Astrocyte (in vitro differentiated cells and primary cell): ENCODE measurements at regions not wholly inside any gene's neighbourhood (a gene's known extent, or its start where the extent isn't known, plus 50 kb on each side); places are given as distances from the start of the nearest gene placed in this dataset.

Source experiments
- DNase-seq: peaks from one replicate; pipeline ENCODE4 v3.0.0-alpha.2; 2010; ENCODE audit warnings: low read depth
- FAIRE-seq: peaks from 2 replicates; lab custom pipeline; 2011; peaks lifted over from hg19 to GRCh38; lab: Jason Lieb, UNC
- H2AFZ ChIP-seq: 2 replicates; pipeline ENCODE4 v1.6.0; 2012; ENCODE audit warnings: low read depth, low read length, inconsistent platforms
- H3K27ac ChIP-seq: 2 replicates; pipeline ENCODE4 v1.5.1; 2011; ENCODE audit warnings: low read depth, low read length, inconsistent platforms
- H3K27me3 ChIP-seq: 2 replicates; pipeline ENCODE4 v1.6.0; 2011; ENCODE audit warnings: low read length, inconsistent platforms; ENCODE audit not compliant: insufficient read depth
- H3K36me3 ChIP-seq: 2 replicates; pipeline ENCODE4 v1.5.1; 2011; ENCODE audit warnings: low read length, inconsistent platforms; ENCODE audit not compliant: insufficient read depth
- H3K4me1 ChIP-seq: 2 replicates; pipeline ENCODE4 v1.5.1; 2011; ENCODE audit warnings: low read length, inconsistent platforms; ENCODE audit not compliant: insufficient read depth
- H3K4me2 ChIP-seq: 2 replicates; pipeline ENCODE4 v1.6.0; 2012; ENCODE audit warnings: low read length, inconsistent platforms
- H3K4me3 ChIP-seq: 2 replicates; pipeline ENCODE4 v1.5.1; 2011; ENCODE audit warnings: low read depth, mild to moderate bottlenecking, low read length, inconsistent platforms; ENCODE audit not compliant: insufficient read depth
- H3K79me2 ChIP-seq: 2 replicates; pipeline ENCODE4 v1.6.0; 2012; ENCODE audit warnings: mild to moderate bottlenecking, low read length, inconsistent platforms; ENCODE audit not compliant: insufficient read depth
- H3K9ac ChIP-seq: 2 replicates; pipeline ENCODE4 v1.6.0; 2012; ENCODE audit warnings: mild to moderate bottlenecking, low read length, inconsistent platforms
- H3K9me3 ChIP-seq: 2 replicates; pipeline ENCODE4 v1.5.1; 2012; ENCODE audit warnings: low read depth, mild to moderate bottlenecking, low read length, inconsistent platforms; ENCODE audit not compliant: insufficient read depth
- H4K20me1 ChIP-seq: 2 replicates; pipeline ENCODE4 v1.6.0; 2012; ENCODE audit warnings: low read length, inconsistent platforms; ENCODE audit not compliant: insufficient read depth
- H3K27ac Mint-ChIP-seq: one replicate; pipeline ENCODE4 v1.8.0; 2021; ENCODE audit warnings: mild to moderate bottlenecking, mixed read lengths; ENCODE audit not compliant: unreplicated experiment
- H3K27me3 Mint-ChIP-seq: one replicate; pipeline ENCODE4 v1.8.0; 2021; ENCODE audit warnings: low read depth, mixed read lengths; ENCODE audit not compliant: unreplicated experiment
- H3K36me3 Mint-ChIP-seq: one replicate; pipeline ENCODE4 v1.8.0; 2021; ENCODE audit warnings: low read depth, mixed read lengths; ENCODE audit not compliant: unreplicated experiment
- H3K4me1 Mint-ChIP-seq: one replicate; pipeline ENCODE4 v1.8.0; 2021; ENCODE audit warnings: low read depth, mixed read lengths; ENCODE audit not compliant: unreplicated experiment
- H3K4me3 Mint-ChIP-seq: one replicate; pipeline ENCODE4 v1.8.0; 2021; ENCODE audit warnings: mild to moderate bottlenecking, moderate library complexity, mixed read lengths; ENCODE audit not compliant: unreplicated experiment
- H3K9me3 Mint-ChIP-seq: one replicate; pipeline ENCODE4 v1.8.0; 2021; ENCODE audit warnings: mild to moderate bottlenecking, mixed read lengths; ENCODE audit not compliant: unreplicated experiment
- CTCF ChIP-seq: IDR thresholded peaks from 2 replicates; pipeline ENCODE4 v1.5.1; 2011; ENCODE audit warnings: low read depth, mild to moderate bottlenecking, inconsistent platforms, low read length, moderate library complexity; ENCODE audit not compliant: insufficient read depth
- EZH2 ChIP-seq: IDR thresholded peaks from 2 replicates; pipeline ENCODE4 v1.6.1; 2012; ENCODE audit warnings: mild to moderate bottlenecking, low read length, inconsistent platforms; ENCODE audit not compliant: insufficient read depth

- peak; percentile 84 for FAIRE-seq
- H3K36me3 Mint-ChIP-seq, result no peaks in the 10 kb centered on the region
Observed at GRCh38 chrX:124194901-124195300, 137.6 kb upstream of the TEX13D start.

GRCh38 chrX:124203311-124203710 is 129.1 kb upstream of the TEX13D start:
- no peaks in the 10 kb centered on the region for H3K9me3 Mint-ChIP-seq
- peak; percentile 50 for FAIRE-seq

More at GRCh38 chrX:124194901-124195300, 137.6 kb upstream of the TEX13D start:
- Histone ChIP-seq H3K4me1 (no peaks in the 10 kb centered on the region), H3K9me3 (no peaks in the 10 kb centered on the region), H3K79me2 (no peaks in the 10 kb centered on the region), H3K36me3 (no peaks in the 10 kb centered on the region), H3K4me3 (no peak overlapping the region), H3K27me3 (no peaks in the 10 kb centered on the region), H4K20me1 (no peaks in the 10 kb centered on the region), H3K9ac (no peak overlapping the region), H3K4me2 (no peak overlapping the region), H3K27ac (no peak overlapping the region), H2AFZ (no peak overlapping the region)
- Mint-ChIP-seq H3K27ac (peak overlapping the region; percentile 2), H3K27me3 (no peaks in the 10 kb centered on the region), H3K9me3 (no peaks in the 10 kb centered on the region), H3K4me3 (no peak overlapping the region), H3K4me1 (no peaks in the 10 kb centered on the region)
- DNase-seq, result no peak
- TF ChIP-seq EZH2 (no peak), CTCF (no peak)

More at GRCh38 chrX:124203311-124203710, 129.1 kb upstream of the TEX13D start:
- H3K4me1 Mint-ChIP-seq, result no peaks in the 10 kb centered on the region
- H3K4me2 ChIP-seq, result no peak overlapping the region
- H3K9ac ChIP-seq, result no peak overlapping the region
- no peak overlapping the region for H3K27ac Mint-ChIP-seq
- H3K4me3 Mint-ChIP-seq, result no peak overlapping the region
- no peaks in the 10 kb centered on the region for H4K20me1 ChIP-seq
- H3K4me3 ChIP-seq, result no peak overlapping the region
- H3K36me3 Mint-ChIP-seq, result no peaks in the 10 kb centered on the region
- no peak overlapping the region for H2AFZ ChIP-seq
- H3K27me3 ChIP-seq, result no peaks in the 10 kb centered on the region
- H3K79me2 ChIP-seq, result no peaks in the 10 kb centered on the region
- TF ChIP-seq CTCF (no peak), EZH2 (no peak)
- no peaks in the 10 kb centered on the region for H3K27me3 Mint-ChIP-seq
- H3K27ac ChIP-seq, result no peak overlapping the region
- H3K9me3 ChIP-seq, result no peaks in the 10 kb centered on the region
- H3K4me1 ChIP-seq, result no peaks in the 10 kb centered on the region
- H3K36me3 ChIP-seq, result no peaks in the 10 kb centered on the region
- DNase-seq, result no peak
